K562 (cell line): ENCODE measurements at regions not wholly inside any gene's neighbourhood (a gene's known extent, or its start where the extent isn't known, plus 50 kb on each side); places are given as distances from the start of the nearest gene placed in this dataset.

Experiments used
- ATAC-seq: fragments of 200-7000 bp; cut with Tn5 transposase; 3 replicates; pipeline ENCODE4 v1.9.1; 2020; ENCODE audit warnings: moderate library complexity
- BruUV-seq: library from RNA; stranded (reverse); fragments of 400-500 nt; replicated peaks from 2 replicates; lab custom pipeline; 2021; lab: Mats Ljungman, UMichigan
- CTCF ChIA-PET: fragments of 300-600 bp; formaldehyde crosslinking; extraction: SDS; loops from one replicate; lab custom pipeline; 2021; ENCODE audit warnings: low intra/inter-chr PET ratio; lab: Yijun Ruan, JAX
- POLR2A ChIA-PET: fragments of 300-600, 350-650 bp; sonication (Branson Sonifier 250); formaldehyde crosslinking; extraction: SDS; loops from one replicate; lab custom pipeline; 2021; ENCODE audit warnings: antibody characterized with exemption, inconsistent platforms; lab: Yijun Ruan, JAX
- DNase-seq, 4 experiments: peaks; one replicate each; pipeline versions ENCODE4 v3.0.0 to v3.0.0-alpha.2; 2011 to 2018; ENCODE audit warnings: low spot score in 3 of 4, mixed read lengths in 3 of 4; ENCODE audit errors: extremely low read depth in 1 of 4
- FAIRE-seq: peaks from 2 replicates; lab custom pipeline; 2011; peaks lifted over from hg19 to GRCh38; lab: Jason Lieb, UNC
- H2AFZ ChIP-seq: 2 replicates; pipeline ENCODE4 v1.6.0; 2011; ENCODE audit warnings: low read depth, low read length, control low read depth, inconsistent platforms
- H3K27ac ChIP-seq: fragments of 200-600 bp; 3 replicates; pipeline ENCODE4 v1.8.0; 2011; ENCODE audit warnings: low read depth, mild to moderate bottlenecking, control low read depth, inconsistent platforms, low read length, moderate library complexity, mixed read lengths; ENCODE audit errors: extremely low read depth
- H3K27me3 ChIP-seq, 2 experiments: fragments of 300-600 bp in 1 of 2; 2 replicates in 1 of 2; 3 replicates in 1 of 2; pipeline versions ENCODE4 v1.6.0 to v1.8.0; 2011; ENCODE audit warnings: inconsistent platforms in 2 of 2, low read length in 2 of 2, mild to moderate bottlenecking in 1 of 2, mixed read lengths in 1 of 2, moderate library complexity in 1 of 2; ENCODE audit not compliant: control insufficient read depth in 2 of 2, insufficient read depth in 2 of 2
- H3K36me3 ChIP-seq: fragments of 300-600 bp; 3 replicates; pipeline ENCODE4 v1.8.0; 2011; ENCODE audit warnings: mild to moderate bottlenecking, low read length, inconsistent platforms; ENCODE audit not compliant: control insufficient read depth, insufficient read depth
- H3K4me1 ChIP-seq, 2 experiments: fragments of 200-600 bp in 1 of 2; replicated peaks in 1 of 2; 2 replicates in 1 of 2; 3 replicates in 1 of 2; pipeline versions ENCODE4 v1.5.1 to v1.8.0; 2011; ENCODE audit warnings: inconsistent platforms in 2 of 2, low read length in 2 of 2, mild to moderate bottlenecking in 1 of 2, mixed read lengths in 1 of 2, moderate library complexity in 1 of 2; ENCODE audit not compliant: control insufficient read depth in 2 of 2, insufficient read depth in 2 of 2
- H3K4me2 ChIP-seq: 2 replicates; pipeline ENCODE4 v1.6.1; 2011; ENCODE audit warnings: low read length, control low read depth, inconsistent platforms, mixed read lengths; ENCODE audit not compliant: insufficient read depth
- H3K4me3 ChIP-seq: fragments of 200-600 bp; sonication (generic), shearing (Covaris generic); 2 replicates; pipeline ENCODE4 v1.5.1; 2016; ENCODE audit warnings: control low read depth, inconsistent platforms
- H3K79me2 ChIP-seq: fragments of 200-600 bp; 3 replicates; pipeline ENCODE4 v1.8.0; 2011; ENCODE audit warnings: low read length, inconsistent platforms; ENCODE audit not compliant: control insufficient read depth, insufficient read depth
- H3K9ac ChIP-seq, 2 experiments: 2 replicates each; pipeline versions ENCODE4 v1.6.0 to v1.6.1; 2011; ENCODE audit warnings: low read depth in 2 of 2, low read length in 2 of 2, control low read depth in 1 of 2, inconsistent platforms in 1 of 2, mild to moderate bottlenecking in 1 of 2, mixed read lengths in 1 of 2; ENCODE audit not compliant: insufficient read depth in 1 of 2
- H3K9me1 ChIP-seq: one replicate; pipeline ENCODE4 v1.6.0; 2011; ENCODE audit warnings: inconsistent platforms, mild to moderate bottlenecking, low read length, moderate library complexity; ENCODE audit not compliant: control insufficient read depth, insufficient read depth
- H3K9me3 ChIP-seq: replicated peaks from 2 replicates; pipeline ENCODE4 v1.5.1; 2011; ENCODE audit warnings: low read depth, low read length, inconsistent platforms; ENCODE audit not compliant: control insufficient read depth, insufficient read depth
- H4K20me1 ChIP-seq: replicated peaks from 2 replicates; pipeline ENCODE4 v1.6.1; 2011; ENCODE audit warnings: low read length, inconsistent platforms, mixed read lengths; ENCODE audit not compliant: control insufficient read depth, insufficient read depth
- BCL6 ChIP-seq: fragments of 250-450 bp; sonication (Bioruptor Pico); IDR thresholded peaks from 2 replicates; pipeline ENCODE4 v1.4.0; 2020
- ELK1 ChIP-seq: sonication (generic); formaldehyde crosslinking; IDR thresholded peaks from 2 replicates; pipeline ENCODE4 v1.8.1; 2022; ENCODE audit warnings: missing genetic modification reagents
- HIVEP1 ChIP-seq: fragments of 250-450 bp; sonication (Bioruptor Pico); IDR thresholded peaks from 2 replicates; pipeline ENCODE4 v1.4.0; 2020; ENCODE audit warnings: mild to moderate bottlenecking
- KDM1A ChIP-seq, 2 experiments: fragments of 450-650 bp; IDR thresholded peaks; 2 replicates each; pipeline ENCODE4 v1.6.1; 2016; ENCODE audit warnings: mild to moderate bottlenecking in 2 of 2
- KDM4B ChIP-seq, 2 experiments: fragments of 450-650 bp in 1 of 2; sonication (generic) in 1 of 2; IDR thresholded peaks; 2 replicates each; pipeline ENCODE4 v1.6.1; 2016 to 2017; ENCODE audit warnings: borderline replicate concordance in 2 of 2, antibody characterized with exemption in 1 of 2, low read depth in 1 of 2, mild to moderate bottlenecking in 1 of 2
- LARP7 ChIP-seq: fragments of 450-650 bp; IDR thresholded peaks from 2 replicates; pipeline ENCODE4 v1.6.1; 2016
- MXD1 ChIP-seq: fragments of 250-450 bp; sonication (Bioruptor Pico); IDR thresholded peaks from 2 replicates; pipeline ENCODE4 v1.8.0; 2021; ENCODE audit warnings: borderline replicate concordance, mild to moderate bottlenecking, moderate library complexity; ENCODE audit not compliant: poor library complexity, severe bottlenecking
- MYNN ChIP-seq, 2 experiments: sonication (generic); formaldehyde crosslinking in 1 of 2; IDR thresholded peaks; 2 replicates each; pipeline versions ENCODE4 v1.5.0 to v1.6.1; 2016 to 2020; ENCODE audit warnings: antibody characterized with exemption in 1 of 2, missing genetic modification reagents in 1 of 2
- NEUROD1 ChIP-seq: fragments of 150-350 bp; IDR thresholded peaks from 2 replicates; pipeline ENCODE4 v1.6.1; 2014; ENCODE audit warnings: borderline replicate concordance, low read length, low read depth; ENCODE audit not compliant: partially characterized antibody
- SMC3 ChIP-seq: conservative IDR thresholded peaks from 2 replicates; pipeline ENCODE4 v1.6.1; 2011; ENCODE audit warnings: low read depth, low read length, improper control_type of control experiment; ENCODE audit not compliant: insufficient read depth
- TAL1 ChIP-seq: fragments of 450-650 bp; IDR thresholded peaks from 2 replicates; pipeline ENCODE4 v1.6.1; 2016; ENCODE audit warnings: mild to moderate bottlenecking
- UBTF ChIP-seq, 2 experiments: IDR thresholded peaks; 2 replicates each; pipeline ENCODE4 v1.6.1; 2012; ENCODE audit warnings: improper control_type of control experiment in 2 of 2, low read depth in 2 of 2, low read length in 2 of 2, borderline replicate concordance in 1 of 2
- XRCC5 ChIP-seq: fragments of 200-400 bp; formaldehyde crosslinking; IDR thresholded peaks from 2 replicates; pipeline ENCODE4 v1.6.1; 2017; ENCODE audit warnings: low read depth, mild to moderate bottlenecking, low read length
- ZNF174 ChIP-seq: fragments of 250-450 bp; sonication (Bioruptor Pico); IDR thresholded peaks from 2 replicates; pipeline ENCODE4 v1.4.0; 2020; ENCODE audit warnings: mild to moderate bottlenecking
- ZNF584 ChIP-seq: fragments of 200-800 bp; sonication (Bioruptor generic); IDR thresholded peaks from 2 replicates; pipeline ENCODE4 v1.6.1; 2016; ENCODE audit warnings: low read depth, mild to moderate bottlenecking, missing genetic modification characterization, missing compliant biosample characterization
- ZNF668 ChIP-seq: fragments of 250-450 bp; sonication (Bioruptor Pico); IDR thresholded peaks from 2 replicates; pipeline ENCODE4 v1.8.0; 2022; ENCODE audit warnings: mild to moderate bottlenecking, inconsistent platforms
- WGBS: fragments of 100-300 bp; shearing (Covaris generic); methylation state at CpG from one replicate; pipeline ENCODE4 v1.1.6; 2016; ENCODE audit warnings: low coverage, mixed read lengths; ENCODE audit not compliant: insufficient coverage; ENCODE audit errors: missing lambda C conversion rate; 5-methylcytosine and 5-hydroxymethylcytosine counted together
- in situ Hi-C: fragments of 300-500 bp; cut with MboI; formaldehyde crosslinking; loops from 4 replicates; pipeline ENCODE4 v1.15.0; 2018; ENCODE audit warnings: inconsistent platforms, mixed read lengths
- intact Hi-C: fragments of 100-400 bp; cut with micrococcal nuclease; formaldehyde crosslinking; loops from 2 replicates; pipeline ENCODE4 v1.14.2; 2022

GRCh38 chr5:58228896-58229295, 231.0 kb downstream of the PLK2 start:
- ChIA-PET CTCF (no interaction called here), POLR2A (no interaction called here)
- in situ Hi-C loops (no loop called here), intact Hi-C loops (no loop called here)
- FAIRE-seq: no peak
- no peaks in the 10 kb centered on the region for H3K9me3 ChIP-seq
- H3K79me2 ChIP-seq: no peaks in the 10 kb centered on the region
- H3K9ac ChIP-seq: no peak overlapping the region
- H3K27ac ChIP-seq: no peak overlapping the region
- no peak for DNase-seq
- no peaks in the 10 kb centered on the region for H4K20me1 ChIP-seq
- no peaks in the 10 kb centered on the region for H3K9me1 ChIP-seq
- TF ChIP-seq XRCC5 (no peak), ELK1 (CRISPR knock-in tag) (no peak), NEUROD1 (no peak), LARP7 (no peak), BCL6 (CRISPR knock-in tag) (no peak), ZNF584 (CRISPR knock-in tag) (no peak), ZNF668 (CRISPR knock-in tag) (no peak), MXD1 (CRISPR knock-in tag) (no peak), SMC3 (no peak), UBTF (IDR thresholded peaks at IDR 0.05; ENCODE audit: borderline replicate concordance in 1 of 2, low read depth in 2 of 2, low read length in 2 of 2) (no peak), TAL1 (no peak), KDM1A (IDR thresholded peaks at IDR 0.05) (no peak), MYNN (IDR thresholded peaks at IDR 0.05) (no peak), MYNN (CRISPR knock-in tag; IDR thresholded peaks at IDR 0.05) (no peak), KDM4B (IDR thresholded peaks at IDR 0.05; ENCODE audit: borderline replicate concordance in 2 of 2, low read depth in 1 of 2) (no peak), HIVEP1 (CRISPR knock-in tag) (no peak), ZNF174 (CRISPR knock-in tag) (no peak)
- no peaks in the 10 kb centered on the region for H3K36me3 ChIP-seq
- H2AFZ ChIP-seq: no peak overlapping the region
- H3K27me3 ChIP-seq: no peaks in the 10 kb centered on the region
- BruUV-seq: no TSS peak
- H3K4me3 ChIP-seq: no peak overlapping the region
- no peak overlapping the region for H3K4me2 ChIP-seq
- WGBS: 5% methylated on average over 5 of the region's 5 CpGs
- H3K4me1 ChIP-seq: no peaks in the 10 kb centered on the region
- no peak for ATAC-seq
